Activated naive CD4-positive, alpha-beta T cell treated with anti-CD3 and anti-CD28 coated beads, Interleukin-2, amount 50 U/mL, for 72 hours (primary cell): ENCODE measurements at regions not wholly inside any gene's neighbourhood (a gene's known extent, or its start where the extent isn't known, plus 50 kb on each side); places are given as distances from the start of the nearest gene placed in this dataset.

Experiments used
- ATAC-seq, 2 donors: fragments of 150-1000 bp; cut with Tn5 transposase; 2 replicates each; pipeline ENCODE4 v1.10.0; 2021; ENCODE audit warnings: mild to moderate bottlenecking in 2 of 2, moderate library complexity in 2 of 2
- DNase-seq, 2 donors: peaks; one replicate each; pipeline ENCODE4 v3.0.0; 2021 to 2022; ENCODE audit warnings: low spot score in 2 of 2
- H3K27ac Mint-ChIP-seq, 2 donors: one replicate each; pipeline ENCODE4 v1.8.0; 2022; ENCODE audit warnings: mild to moderate bottlenecking in 2 of 2, mixed read lengths in 2 of 2
- H3K36me3 Mint-ChIP-seq, 2 donors: one replicate each; pipeline ENCODE4 v1.8.0; 2022; ENCODE audit warnings: mixed read lengths in 2 of 2
- H3K9me3 Mint-ChIP-seq, 2 donors: one replicate each; pipeline ENCODE4 v1.8.0; 2022; ENCODE audit warnings: mixed read lengths in 2 of 2

GRCh38 chr2:104787298-104788065 lies 66.4 kb upstream of the POU3F3 start:
- peaks cover 0 to 4% of the 10 kb centered on the region in 2 donors for H3K9me3 Mint-ChIP-seq
- H3K36me3 Mint-ChIP-seq: no peaks in the 10 kb centered on the region
- H3K27ac Mint-ChIP-seq: no peak overlapping the region
- ATAC-seq (no peak), DNase-seq (no peak)

- ATAC-seq: no peak
- H3K9me3 Mint-ChIP-seq: peaks cover 0 to 4% of the 10 kb centered on the region in 2 donors
- H3K36me3 Mint-ChIP-seq: no peaks in the 10 kb centered on the region
- no peak for DNase-seq
- no peak overlapping the region for H3K27ac Mint-ChIP-seq
Observed at GRCh38 chr2:104788742-104789455, 65.0 kb upstream of the POU3F3 start.

GRCh38 chr2:104790100-104790811 lies 63.7 kb upstream of the POU3F3 start:
- H3K36me3 Mint-ChIP-seq: no peaks in the 10 kb centered on the region
- H3K27ac Mint-ChIP-seq: no peak overlapping the region
- peaks cover 0 to 4% of the 10 kb centered on the region in 2 donors for H3K9me3 Mint-ChIP-seq
- no peak for DNase-seq
- no peak for ATAC-seq

- ATAC-seq (no peak), DNase-seq (no peak)
- Mint-ChIP-seq H3K27ac (no peak overlapping the region), H3K9me3 (peaks cover 0 to 4% of the 10 kb centered on the region in 2 donors), H3K36me3 (no peaks in the 10 kb centered on the region)
Observed at GRCh38 chr2:104790901-104791495, 62.9 kb upstream of the POU3F3 start.

- no peak for ATAC-seq
- DNase-seq: no peak
- no peak overlapping the region for H3K27ac Mint-ChIP-seq
- H3K36me3 Mint-ChIP-seq: no peaks in the 10 kb centered on the region
- no peaks in the 10 kb centered on the region for H3K9me3 Mint-ChIP-seq
Observed at GRCh38 chr2:104793966-104794365, 59.9 kb upstream of the POU3F3 start.

- ATAC-seq (no peak), DNase-seq (no peak)
- Mint-ChIP-seq H3K9me3 (no peaks in the 10 kb centered on the region), H3K27ac (no peak overlapping the region), H3K36me3 (no peaks in the 10 kb centered on the region)
Observed at GRCh38 chr2:104794441-104794840, 59.5 kb upstream of the POU3F3 start.
